CD8-positive, alpha-beta memory T cell (primary cell): ENCODE measurements at regions not wholly inside any gene's neighbourhood (a gene's known extent, or its start where the extent isn't known, plus 50 kb on each side); places are given as distances from the start of the nearest gene placed in this dataset.

Source experiments
- CTCF ChIA-PET: fragments of 350-600 bp; sonication (Branson Sonifier 250); formaldehyde crosslinking; loops from one replicate; lab custom pipeline; 2021; ENCODE audit warnings: antibody characterized with exemption; lab: Charles Lee
- POLR2A ChIA-PET: fragments of 350-600 bp; sonication (Branson Sonifier 250); formaldehyde crosslinking; loops from one replicate; lab custom pipeline; 2021; ENCODE audit warnings: antibody characterized with exemption; lab: Charles Lee
- DNase-seq, 5 donors: peaks; one replicate each; pipeline versions ENCODE4 v3.0.0 to v3.0.0-alpha.2; 2020 to 2022; ENCODE audit warnings: mixed read lengths in 1 of 5
- H3K27ac ChIP-seq: one replicate; pipeline ENCODE4 v1.7.0; 2013; ENCODE audit warnings: low read depth, mild to moderate bottlenecking, low read length, moderate library complexity
- H3K27me3 ChIP-seq: 2 replicates; pipeline ENCODE4 v1.7.0; 2013; ENCODE audit warnings: low read length, mild to moderate bottlenecking; ENCODE audit not compliant: insufficient read depth, poor library complexity, severe bottlenecking
- H3K36me3 ChIP-seq: 2 replicates; pipeline ENCODE4 v1.7.0; 2013; ENCODE audit warnings: mild to moderate bottlenecking, low read length, moderate library complexity; ENCODE audit not compliant: insufficient read depth
- H3K4me1 ChIP-seq: 2 replicates; pipeline ENCODE4 v1.7.0; 2013; ENCODE audit warnings: mild to moderate bottlenecking, low read length, moderate library complexity; ENCODE audit not compliant: insufficient read depth
- H3K4me3 ChIP-seq: 2 replicates; pipeline ENCODE4 v1.7.0; 2013; ENCODE audit warnings: mild to moderate bottlenecking, low read length
- H3K9me3 ChIP-seq: 2 replicates; pipeline ENCODE4 v1.7.0; 2013; ENCODE audit warnings: mild to moderate bottlenecking, low read length
- H3K27ac Mint-ChIP-seq, 8 donors: one replicate each; pipeline ENCODE4 v1.8.0; 2020 to 2021; ENCODE audit warnings: mixed read lengths in 8 of 8, mild to moderate bottlenecking in 6 of 8, inconsistent platforms in 3 of 8, moderate library complexity in 3 of 8
- H3K27me3 Mint-ChIP-seq, 2 donors: one replicate each; pipeline ENCODE4 v1.8.0; 2020 to 2021; ENCODE audit warnings: mixed read lengths in 2 of 2, mild to moderate bottlenecking in 1 of 2, moderate library complexity in 1 of 2
- H3K36me3 Mint-ChIP-seq, 3 donors: one replicate each; pipeline ENCODE4 v1.8.0; 2020 to 2021; ENCODE audit warnings: mixed read lengths in 3 of 3, inconsistent platforms in 1 of 3, mild to moderate bottlenecking in 1 of 3
- H3K4me1 Mint-ChIP-seq, 3 donors: one replicate each; pipeline ENCODE4 v1.8.0; 2020 to 2021; ENCODE audit warnings: mixed read lengths in 3 of 3, inconsistent platforms in 1 of 3, mild to moderate bottlenecking in 1 of 3
- H3K4me3 Mint-ChIP-seq, 7 donors: one replicate each; pipeline ENCODE4 v1.8.0; 2020 to 2021; ENCODE audit warnings: mixed read lengths in 7 of 7, mild to moderate bottlenecking in 6 of 7, moderate library complexity in 4 of 7, inconsistent platforms in 2 of 7
- H3K9me3 Mint-ChIP-seq, 5 donors: one replicate each; pipeline ENCODE4 v1.8.0; 2020 to 2022; ENCODE audit warnings: mixed read lengths in 5 of 5, mild to moderate bottlenecking in 3 of 5, moderate library complexity in 2 of 5, inconsistent platforms in 1 of 5

- no peak overlapping the region for H3K27ac ChIP-seq
- no peak overlapping the region for H3K4me3 Mint-ChIP-seq
- no peaks in the 10 kb centered on the region for H3K4me1 ChIP-seq
- H3K36me3 ChIP-seq = no peaks in the 10 kb centered on the region
- H3K4me1 Mint-ChIP-seq = peaks cover 0 to 2% (median 1%) of the 10 kb centered on the region in 3 donors
- H3K9me3 Mint-ChIP-seq = no peaks in the 10 kb centered on the region
- H3K4me3 ChIP-seq = no peak overlapping the region
- DNase-seq = no peak
- no peaks in the 10 kb centered on the region for H3K9me3 ChIP-seq
- no peaks in the 10 kb centered on the region for H3K36me3 Mint-ChIP-seq
- no peaks in the 10 kb centered on the region for H3K27me3 ChIP-seq
- no peak overlapping the region for H3K27ac Mint-ChIP-seq
- ChIA-PET CTCF (no interaction called here), POLR2A (no interaction called here)
- peaks cover 4 to 21% of the 10 kb centered on the region in 2 donors for H3K27me3 Mint-ChIP-seq
Observed at GRCh38 chr5:99099691-99100090, 170.9 kb upstream of the CHD1 start.

GRCh38 chr5:99089822-99090549, 161.2 kb upstream of the CHD1 start:
- ChIA-PET POLR2A (no interaction called here), CTCF (interaction anchor here (1.3 kb wide), 1 partner anchor 10 kb away, joined by 3 read pairs; no protein-coding TSS in a partner anchor)
- no peak for DNase-seq
- Histone ChIP-seq H3K36me3 (no peaks in the 10 kb centered on the region), H3K9me3 (no peaks in the 10 kb centered on the region), H3K4me3 (no peak overlapping the region), H3K27me3 (no peaks in the 10 kb centered on the region), H3K4me1 (no peaks in the 10 kb centered on the region), H3K27ac (no peak overlapping the region)
- no peak overlapping the region for H3K4me3 Mint-ChIP-seq
- no peaks in the 10 kb centered on the region for H3K36me3 Mint-ChIP-seq
- no peaks in the 10 kb centered on the region for H3K9me3 Mint-ChIP-seq
- H3K27ac Mint-ChIP-seq = no peak overlapping the region
- H3K27me3 Mint-ChIP-seq = peaks cover 11 to 33% of the 10 kb centered on the region in 2 donors
- peaks cover 3 to 7% (median 5%) of the 10 kb centered on the region in 3 donors for H3K4me1 Mint-ChIP-seq

GRCh38 chr5:99088309-99088708, 159.5 kb upstream of the CHD1 start:
- Histone ChIP-seq H3K27me3 (no peaks in the 10 kb centered on the region), H3K4me1 (no peaks in the 10 kb centered on the region), H3K27ac (no peak overlapping the region), H3K9me3 (no peaks in the 10 kb centered on the region), H3K4me3 (no peak overlapping the region), H3K36me3 (no peaks in the 10 kb centered on the region)
- ChIA-PET CTCF (no interaction called here), POLR2A (no interaction called here)
- DNase-seq = no peak
- H3K27ac Mint-ChIP-seq = no peak overlapping the region
- H3K27me3 Mint-ChIP-seq = peaks cover 11 to 42% of the 10 kb centered on the region in 2 donors
- H3K9me3 Mint-ChIP-seq = no peaks in the 10 kb centered on the region
- H3K36me3 Mint-ChIP-seq = no peaks in the 10 kb centered on the region
- H3K4me1 Mint-ChIP-seq = peaks cover 3 to 7% (median 5%) of the 10 kb centered on the region in 3 donors
- H3K4me3 Mint-ChIP-seq = no peak overlapping the region

GRCh38 chr5:99083197-99083596, 154.4 kb upstream of the CHD1 start:
- Histone ChIP-seq H3K9me3 (no peaks in the 10 kb centered on the region), H3K27ac (no peak overlapping the region), H3K4me3 (no peak overlapping the region), H3K27me3 (no peaks in the 10 kb centered on the region), H3K36me3 (no peaks in the 10 kb centered on the region), H3K4me1 (no peaks in the 10 kb centered on the region)
- Mint-ChIP-seq H3K36me3 (no peaks in the 10 kb centered on the region), H3K4me3 (no peak overlapping the region), H3K27me3 (peaks cover 9 to 38% of the 10 kb centered on the region in 2 donors), H3K4me1 (peaks cover 3 to 7% (median 5%) of the 10 kb centered on the region in 3 donors), H3K27ac (no peak overlapping the region), H3K9me3 (no peaks in the 10 kb centered on the region)
- POLR2A ChIA-PET = no interaction called here
- no peak for DNase-seq
- CTCF ChIA-PET = no interaction called here

GRCh38 chr5:99081711-99082110, 152.9 kb upstream of the CHD1 start:
- no peak for DNase-seq
- Histone ChIP-seq H3K27me3 (no peaks in the 10 kb centered on the region), H3K27ac (no peak overlapping the region), H3K36me3 (no peaks in the 10 kb centered on the region), H3K4me1 (no peaks in the 10 kb centered on the region), H3K4me3 (no peak overlapping the region), H3K9me3 (no peaks in the 10 kb centered on the region)
- Mint-ChIP-seq H3K27me3 (peaks cover 9 to 37% of the 10 kb centered on the region in 2 donors), H3K4me3 (no peak overlapping the region), H3K9me3 (no peaks in the 10 kb centered on the region), H3K27ac (no peak overlapping the region), H3K36me3 (no peaks in the 10 kb centered on the region), H3K4me1 (no peaks in the 10 kb centered on the region)
- POLR2A ChIA-PET = no interaction called here
- CTCF ChIA-PET = no interaction called here

GRCh38 chr5:99076723-99077640, 148.2 kb upstream of the CHD1 start:
- Histone ChIP-seq H3K36me3 (no peaks in the 10 kb centered on the region), H3K27ac (no peak overlapping the region), H3K4me1 (no peaks in the 10 kb centered on the region), H3K4me3 (no peak overlapping the region), H3K9me3 (no peaks in the 10 kb centered on the region), H3K27me3 (no peaks in the 10 kb centered on the region)
- H3K4me3 Mint-ChIP-seq = no peak overlapping the region
- ChIA-PET CTCF (no interaction called here), POLR2A (no interaction called here)
- peaks cover 0 to 7% (median 0%) of the 10 kb centered on the region in 3 donors for H3K36me3 Mint-ChIP-seq
- peak overlapping the region in 1 of 8 donors; percentile 17 for H3K27ac Mint-ChIP-seq
- no peak for DNase-seq
- H3K4me1 Mint-ChIP-seq = no peaks in the 10 kb centered on the region
- H3K27me3 Mint-ChIP-seq = peaks cover 3 to 12% of the 10 kb centered on the region in 2 donors
- H3K9me3 Mint-ChIP-seq = peaks cover 0 to 5% (median 0%) of the 10 kb centered on the region in 5 donors

- CTCF ChIA-PET = interaction anchor here (0.8 kb wide), 1 partner anchor 306 kb away, joined by 4 read pairs; no protein-coding TSS in a partner anchor
- POLR2A ChIA-PET = no interaction called here
- H3K9me3 Mint-ChIP-seq = peaks cover 0 to 5% (median 0%) of the 10 kb centered on the region in 5 donors
- H3K4me1 Mint-ChIP-seq = no peaks in the 10 kb centered on the region
- no peaks in the 10 kb centered on the region for H3K4me1 ChIP-seq
- H3K9me3 ChIP-seq = no peaks in the 10 kb centered on the region
- H3K4me3 Mint-ChIP-seq = no peak overlapping the region
- H3K27me3 Mint-ChIP-seq = peaks cover 0 to under 1% of the 10 kb centered on the region in 2 donors
- H3K4me3 ChIP-seq = no peak overlapping the region
- no peaks in the 10 kb centered on the region for H3K36me3 ChIP-seq
- H3K27me3 ChIP-seq = no peaks in the 10 kb centered on the region
- no peak for DNase-seq
- no peak overlapping the region for H3K27ac ChIP-seq
- H3K27ac Mint-ChIP-seq = no peak overlapping the region
- H3K36me3 Mint-ChIP-seq = peaks cover 0 to 7% (median 0%) of the 10 kb centered on the region in 3 donors
Observed at GRCh38 chr5:99072846-99073245, 144.0 kb upstream of the CHD1 start.

GRCh38 chr5:99070822-99071221, 142.0 kb upstream of the CHD1 start:
- Mint-ChIP-seq H3K4me3 (no peak overlapping the region), H3K36me3 (peaks cover 0 to 7% (median 0%) of the 10 kb centered on the region in 3 donors), H3K27me3 (no peaks in the 10 kb centered on the region), H3K4me1 (no peaks in the 10 kb centered on the region), H3K9me3 (peaks cover 0 to 5% (median 0%) of the 10 kb centered on the region in 5 donors), H3K27ac (peak overlapping the region in 1 of 8 donors; percentile 25)
- H3K4me3 ChIP-seq = no peak overlapping the region
- ChIA-PET CTCF (interaction anchor here (1.7 kb wide), 1 partner anchor 9 kb away, joined by 7 read pairs; no protein-coding TSS in a partner anchor), POLR2A (no interaction called here)
- no peak overlapping the region for H3K27ac ChIP-seq
- H3K27me3 ChIP-seq = no peaks in the 10 kb centered on the region
- H3K9me3 ChIP-seq = no peaks in the 10 kb centered on the region
- H3K4me1 ChIP-seq = no peaks in the 10 kb centered on the region
- no peaks in the 10 kb centered on the region for H3K36me3 ChIP-seq
- no peak for DNase-seq
